NCI-H187 (cell line): ENCODE measurements at regions not wholly inside any gene's neighbourhood (a gene's known extent, or its start where the extent isn't known, plus 50 kb on each side); places are given as distances from the start of the nearest gene placed in this dataset.

ENCODE experiments used
- DNase-seq, 2 experiments: peaks; one replicate each; lab custom pipeline; 2025; lab: John Stamatoyannopoulos, UW

DNA sequence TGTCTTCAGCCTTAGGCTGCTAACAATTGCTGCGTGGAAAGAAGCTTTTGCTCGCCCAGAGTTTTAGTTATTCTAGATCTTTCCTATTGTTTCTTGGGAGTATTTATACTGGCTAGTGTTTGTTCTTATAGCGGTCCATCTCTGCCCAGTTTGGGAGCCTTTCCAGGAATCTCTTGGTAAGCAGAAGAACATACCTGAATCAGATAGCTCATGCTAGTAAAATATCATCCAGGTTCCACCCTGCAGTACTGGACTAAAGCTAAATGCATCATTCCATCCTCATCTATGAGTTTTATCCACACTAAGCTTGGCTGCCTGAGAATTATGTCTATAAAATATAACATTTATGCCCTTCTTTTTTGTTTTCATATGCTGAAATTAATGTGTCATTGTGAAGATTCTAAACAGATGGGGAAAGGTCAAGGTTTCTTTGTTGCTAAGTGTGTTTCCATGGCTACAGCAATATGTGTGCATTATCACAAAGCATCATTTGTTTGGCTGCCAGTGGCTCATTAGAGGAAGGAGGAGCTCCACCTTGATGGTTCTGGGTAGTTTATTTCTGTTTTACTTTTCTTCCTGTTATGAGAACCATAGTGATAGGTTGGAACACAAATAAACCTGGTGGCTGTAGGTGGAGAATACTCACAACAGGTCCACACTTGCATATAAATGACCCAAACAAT is 182.8 kb downstream of the PIK3C3 start:
- no peak for DNase-seq

- DNase-seq: no peak
Measured at GRCh38 chr18:42141439-42141838, 186.4 kb downstream of the PIK3C3 start.

GRCh38 chr18:42155024-42155423 is 200.0 kb downstream of the PIK3C3 start:
- DNase-seq: no peak

GRCh38 chr18:42156281-42156680 is 201.2 kb downstream of the PIK3C3 start:
- DNase-seq: no peak

DNA sequence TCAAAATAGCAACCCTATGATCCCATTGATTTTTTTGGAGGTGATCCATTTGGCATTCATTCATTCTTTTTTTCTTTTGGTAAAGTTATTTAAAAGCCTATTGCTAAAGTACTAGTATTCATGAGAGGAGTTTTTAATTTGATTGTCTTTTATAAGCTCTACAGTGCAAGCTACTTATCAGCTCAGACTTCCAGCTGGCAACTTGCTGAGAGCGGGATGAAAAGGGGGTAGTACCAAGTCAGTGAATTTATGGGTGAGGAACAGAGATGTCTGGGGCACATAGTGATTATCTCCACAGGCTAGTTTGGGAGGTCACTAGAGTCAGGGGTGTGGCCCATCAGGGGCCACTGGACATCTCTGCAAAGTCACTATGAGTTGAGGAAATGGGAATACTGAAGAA is 202.4 kb downstream of the PIK3C3 start:
- no peak for DNase-seq

DNA sequence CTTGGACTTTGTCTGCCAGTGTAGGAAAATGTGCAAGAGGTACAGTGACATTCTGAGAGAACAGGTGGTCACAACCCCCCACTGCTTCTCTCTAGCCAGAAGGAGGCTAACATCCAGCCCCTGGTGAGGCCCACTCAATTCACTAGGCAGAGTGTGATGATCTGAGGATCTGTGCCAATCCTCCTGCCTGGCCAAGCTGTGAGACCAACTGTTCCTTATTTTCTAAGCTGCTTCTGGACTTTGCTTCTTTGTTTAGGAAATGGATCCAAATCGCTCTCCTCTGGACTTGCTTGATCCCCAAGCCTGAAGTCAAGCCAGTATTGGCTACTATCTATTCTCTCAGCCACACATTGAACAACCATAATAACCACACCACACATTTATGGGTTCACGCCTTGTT is 202.8 kb downstream of the PIK3C3 start:
- DNase-seq: no peak

- DNase-seq: no peak
Measured at GRCh38 chr18:42159146-42159545, 204.1 kb downstream of the PIK3C3 start.

- no peak for DNase-seq
Measured at GRCh38 chr18:42163321-42163720, 208.3 kb downstream of the PIK3C3 start.

DNA sequence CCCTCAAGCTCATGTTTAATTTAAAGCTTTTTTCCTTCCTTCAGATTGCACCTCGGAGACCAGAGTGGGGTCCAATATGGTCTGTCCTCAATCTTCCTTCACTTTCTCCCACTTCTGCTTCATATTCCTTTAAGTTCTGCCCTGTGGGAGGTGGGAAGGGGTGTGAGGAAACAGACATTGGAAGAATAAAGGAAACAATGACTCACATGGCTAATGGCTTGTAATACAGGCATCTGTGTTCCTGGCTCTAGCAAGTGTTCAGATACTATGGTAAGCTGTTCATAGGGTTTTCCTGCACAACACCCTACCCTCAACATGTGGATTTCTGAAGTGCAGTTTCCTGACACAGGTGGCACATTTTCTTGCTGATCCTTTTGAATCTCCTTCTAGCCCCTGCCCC is 209.5 kb downstream of the PIK3C3 start:
- DNase-seq: no peak

DNA sequence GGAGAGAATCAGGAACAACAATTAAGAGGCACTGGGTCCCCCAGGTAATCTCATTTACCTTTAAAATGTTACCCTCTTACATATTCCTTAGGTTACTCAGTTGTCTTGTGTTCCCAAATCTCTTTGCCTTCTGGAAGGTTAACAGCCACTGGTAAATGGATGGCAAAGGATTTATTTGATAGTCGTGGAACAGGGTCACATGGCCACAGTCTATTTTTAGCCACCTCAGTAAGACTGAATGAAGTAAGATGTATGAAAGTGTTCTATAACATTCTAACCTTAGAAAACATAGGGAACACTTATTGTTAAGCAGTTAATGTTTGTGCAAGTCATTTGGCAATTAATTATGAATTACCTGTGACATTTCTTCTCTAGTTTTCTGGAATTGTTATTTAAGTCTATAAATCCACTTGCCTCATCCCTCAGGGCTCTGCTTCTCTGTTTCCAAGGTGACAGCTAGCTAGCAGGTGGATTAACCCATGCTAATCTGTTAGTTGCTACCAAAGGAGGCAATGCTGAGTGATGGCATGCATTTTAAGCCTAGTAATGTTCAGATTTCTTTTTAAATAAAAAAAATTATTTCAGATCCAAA is 211.0 kb downstream of the PIK3C3 start:
- no peak for DNase-seq

GRCh38 chr18:42168487-42168886 is 213.5 kb downstream of the PIK3C3 start:
- DNase-seq: no peak

- no peak for DNase-seq
Measured at GRCh38 chr18:42168907-42169306, 213.9 kb downstream of the PIK3C3 start.

- no peak for DNase-seq
Measured at GRCh38 chr18:42174909-42175308, 219.9 kb downstream of the PIK3C3 start.

DNA sequence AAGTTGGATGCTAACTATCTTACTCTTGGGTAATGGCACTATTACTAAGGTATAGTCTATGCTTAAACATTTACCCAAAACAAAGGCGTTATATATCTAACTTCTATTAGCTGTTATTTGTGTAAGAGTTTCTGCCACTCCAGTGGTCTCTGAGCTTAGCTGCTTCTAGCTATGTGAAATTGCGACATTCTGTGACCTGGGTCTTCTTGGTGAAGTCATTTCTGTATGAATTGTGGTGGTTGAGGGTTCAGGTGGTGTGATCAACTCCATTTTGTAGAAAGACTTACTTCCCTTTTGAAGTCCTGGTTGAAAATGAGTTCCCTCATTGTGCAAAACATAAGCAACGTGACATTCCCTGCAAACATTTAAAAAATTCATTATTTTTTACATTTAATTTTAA is 221.6 kb downstream of the PIK3C3 start:
- DNase-seq: no peak

GRCh38 chr18:42177390-42177789 is 222.4 kb downstream of the PIK3C3 start:
- DNase-seq: no peak

GRCh38 chr18:42178376-42179080 is 223.5 kb downstream of the PIK3C3 start:
- DNase-seq: no peak

DNA sequence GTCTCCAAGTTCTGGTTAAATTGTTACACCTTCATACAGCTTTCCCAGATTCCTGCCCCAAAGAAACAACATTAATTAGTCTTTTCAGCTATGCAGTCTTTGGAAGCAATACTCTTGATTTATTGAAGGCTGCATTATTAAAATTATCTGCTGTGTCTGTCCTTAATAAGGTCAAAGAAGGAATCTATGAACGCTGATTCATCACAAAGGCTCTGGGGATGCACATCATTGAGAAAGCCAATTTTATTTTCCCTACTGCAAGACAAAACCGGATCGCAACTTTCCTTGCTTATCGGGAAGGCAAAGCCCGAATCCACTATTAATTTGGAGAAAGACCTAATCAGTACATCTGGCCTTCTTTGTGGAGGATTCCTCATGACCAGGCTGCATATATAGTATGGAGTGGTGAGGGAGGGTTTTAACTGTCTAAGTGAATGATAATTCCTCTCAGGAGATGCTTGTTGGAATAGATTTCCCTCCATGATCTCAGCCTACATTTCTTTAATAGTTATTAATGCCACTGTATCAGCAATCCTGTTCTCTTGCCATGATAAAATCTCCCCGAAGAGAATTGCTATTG is 224.6 kb downstream of the PIK3C3 start:
- DNase-seq: no peak

- no peak for DNase-seq
Measured at GRCh38 chr18:42181474-42181873, 226.4 kb downstream of the PIK3C3 start.

- DNase-seq: no peak
Measured at GRCh38 chr18:42182728-42183700, 228.0 kb downstream of the PIK3C3 start.

DNA sequence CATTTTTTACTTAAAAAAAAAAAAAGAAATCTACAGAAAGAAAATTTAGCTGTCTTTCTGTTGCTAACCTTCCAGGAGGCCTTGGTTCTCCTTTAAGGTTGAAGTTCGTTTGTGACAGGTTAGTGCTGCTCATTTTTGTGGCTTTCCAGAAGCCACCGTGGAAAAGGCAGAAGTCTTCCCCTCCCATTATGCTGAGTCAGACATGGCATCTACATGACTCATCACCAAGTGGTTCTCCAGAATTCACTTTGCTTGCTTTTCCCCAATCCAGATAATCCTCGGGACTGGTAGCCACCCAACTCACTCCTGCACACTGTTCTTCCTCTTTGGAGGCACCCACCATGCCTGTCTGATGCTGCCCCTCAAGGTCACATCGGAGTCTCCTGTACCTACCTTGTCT is 228.7 kb downstream of the PIK3C3 start:
- no peak for DNase-seq

GRCh38 chr18:42184685-42185477 is 229.8 kb downstream of the PIK3C3 start:
- no peak for DNase-seq
